Loucy (cell line): ENCODE measurements at regions not wholly inside any gene's neighbourhood (a gene's known extent, or its start where the extent isn't known, plus 50 kb on each side); places are given as distances from the start of the nearest gene placed in this dataset.

Experiments used
- EZH2phosphoT487 ChIP-seq: fragments of 200-600 bp; IDR thresholded peaks from 2 replicates; pipeline ENCODE4 v1.6.1; 2018; ENCODE audit warnings: antibody characterized with exemption, mild to moderate bottlenecking, moderate library complexity, borderline replicate concordance
- TF ChIP-seq, protein P1 (sequence below): fragments of 200-600 bp; sonication (generic); conservative IDR thresholded peaks from 2 replicates; pipeline ENCODE4 v1.5.1; 2014; ENCODE audit warnings: mild to moderate bottlenecking, antibody characterized with exemption, low read length

DNA sequence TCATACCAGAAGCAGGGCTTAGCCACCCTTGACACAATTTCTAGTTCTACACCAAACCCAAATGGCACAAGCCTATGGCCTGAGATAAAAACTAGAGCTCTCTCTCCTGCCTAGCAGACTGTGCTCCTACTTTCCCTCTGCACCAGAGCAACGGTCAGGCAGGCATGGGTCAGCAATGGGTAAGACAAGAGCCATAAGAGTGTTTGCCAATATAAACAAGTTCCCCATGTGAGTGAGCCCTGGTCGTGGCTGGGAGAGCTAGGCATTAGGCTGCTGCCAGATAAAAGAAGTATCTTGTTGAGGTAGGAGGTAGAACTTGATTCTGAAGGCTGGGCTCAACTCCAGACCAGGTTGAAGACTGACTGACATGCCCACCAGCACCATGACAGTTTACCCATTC lies 1979.1 kb downstream of the OLFM4 start:
- TF ChIP-seq, protein P1, sequence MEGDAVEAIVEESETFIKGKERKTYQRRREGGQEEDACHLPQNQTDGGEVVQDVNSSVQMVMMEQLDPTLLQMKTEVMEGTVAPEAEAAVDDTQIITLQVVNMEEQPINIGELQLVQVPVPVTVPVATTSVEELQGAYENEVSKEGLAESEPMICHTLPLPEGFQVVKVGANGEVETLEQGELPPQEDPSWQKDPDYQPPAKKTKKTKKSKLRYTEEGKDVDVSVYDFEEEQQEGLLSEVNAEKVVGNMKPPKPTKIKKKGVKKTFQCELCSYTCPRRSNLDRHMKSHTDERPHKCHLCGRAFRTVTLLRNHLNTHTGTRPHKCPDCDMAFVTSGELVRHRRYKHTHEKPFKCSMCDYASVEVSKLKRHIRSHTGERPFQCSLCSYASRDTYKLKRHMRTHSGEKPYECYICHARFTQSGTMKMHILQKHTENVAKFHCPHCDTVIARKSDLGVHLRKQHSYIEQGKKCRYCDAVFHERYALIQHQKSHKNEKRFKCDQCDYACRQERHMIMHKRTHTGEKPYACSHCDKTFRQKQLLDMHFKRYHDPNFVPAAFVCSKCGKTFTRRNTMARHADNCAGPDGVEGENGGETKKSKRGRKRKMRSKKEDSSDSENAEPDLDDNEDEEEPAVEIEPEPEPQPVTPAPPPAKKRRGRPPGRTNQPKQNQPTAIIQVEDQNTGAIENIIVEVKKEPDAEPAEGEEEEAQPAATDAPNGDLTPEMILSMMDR = no peak
- TF ChIP-seq EZH2phosphoT487 = no peak
